Osteocyte (in vitro differentiated cells): ENCODE measurements at regions not wholly inside any gene's neighbourhood (a gene's known extent, or its start where the extent isn't known, plus 50 kb on each side); places are given as distances from the start of the nearest gene placed in this dataset.
A peak's percentile ranks its signal among the peaks of the same experiment; 100 is the strongest.

Source experiments
- DNase-seq: peaks from one replicate; pipeline ENCODE4 v3.0.0; 2021; ENCODE audit warnings: mixed read lengths; ENCODE audit not compliant: unreplicated experiment; ENCODE audit errors: extremely low spot score
- H3K27ac Mint-ChIP-seq: one replicate; pipeline ENCODE4 v1.8.0; 2021; ENCODE audit warnings: mild to moderate bottlenecking, mixed read lengths; ENCODE audit not compliant: unreplicated experiment
- H3K27me3 Mint-ChIP-seq: one replicate; pipeline ENCODE4 v1.8.0; 2021; ENCODE audit warnings: mixed read lengths; ENCODE audit not compliant: unreplicated experiment
- H3K36me3 Mint-ChIP-seq: one replicate; pipeline ENCODE4 v1.8.0; 2021; ENCODE audit warnings: mixed read lengths; ENCODE audit not compliant: unreplicated experiment
- H3K4me1 Mint-ChIP-seq: one replicate; pipeline ENCODE4 v1.8.0; 2021; ENCODE audit warnings: mixed read lengths; ENCODE audit not compliant: unreplicated experiment
- H3K4me3 Mint-ChIP-seq: one replicate; pipeline ENCODE4 v1.8.0; 2021; ENCODE audit warnings: mild to moderate bottlenecking, moderate library complexity, mixed read lengths; ENCODE audit not compliant: unreplicated experiment
- H3K9me3 Mint-ChIP-seq: one replicate; pipeline ENCODE4 v1.8.0; 2021; ENCODE audit warnings: mixed read lengths; ENCODE audit not compliant: unreplicated experiment
- CTCF ChIP-seq: fragments of 200-600 bp; sonication (generic); IDR thresholded peaks from 2 replicates; pipeline ENCODE4 v1.5.0; 2021; ENCODE audit warnings: antibody characterized with exemption, mild to moderate bottlenecking, moderate library complexity

- no peaks in the 10 kb centered on the region for H3K9me3 Mint-ChIP-seq
- H3K27me3 Mint-ChIP-seq = no peaks in the 10 kb centered on the region
- peaks cover 13% of the 10 kb centered on the region for H3K4me1 Mint-ChIP-seq
- H3K27ac Mint-ChIP-seq = no peak overlapping the region
- no peak overlapping the region for H3K4me3 Mint-ChIP-seq
- TF ChIP-seq CTCF = no peak
- peak; percentile 60 for DNase-seq
- no peaks in the 10 kb centered on the region for H3K36me3 Mint-ChIP-seq
These were observed 320.8 kb downstream of the SOX4 start for GRCh38 chr6:21914121-21914973.

- Mint-ChIP-seq H3K4me3 (peak overlapping the region; percentile 63), H3K9me3 (no peaks in the 10 kb centered on the region), H3K27me3 (no peaks in the 10 kb centered on the region), H3K4me1 (peaks cover 13% of the 10 kb centered on the region), H3K27ac (peak overlapping the region; percentile 54), H3K36me3 (no peaks in the 10 kb centered on the region)
- TF ChIP-seq CTCF = no peak
- DNase-seq = no peak
These were observed 322.2 kb downstream of the SOX4 start for GRCh38 chr6:21915707-21916260.

DNA sequence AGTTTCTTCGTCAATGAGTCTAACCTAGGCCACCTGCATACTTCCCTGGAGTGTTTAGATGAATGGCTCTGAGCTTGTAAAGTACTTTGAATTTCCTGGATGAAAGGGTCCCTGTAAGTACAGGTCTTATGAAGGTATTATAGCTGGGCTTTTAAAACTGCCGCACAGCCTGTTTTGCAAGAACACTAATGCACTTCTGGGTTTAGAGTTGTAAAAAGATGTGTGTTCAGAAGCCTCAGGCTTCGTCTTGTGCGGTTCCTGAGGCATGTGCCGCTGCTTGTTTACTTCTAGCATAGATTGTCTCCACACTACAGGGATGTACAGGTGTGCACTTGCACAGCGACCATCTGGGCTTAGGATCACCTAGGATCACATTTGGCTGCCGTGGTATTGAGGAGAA, 324.5 kb downstream of the SOX4 start:
- no peaks in the 10 kb centered on the region for H3K9me3 Mint-ChIP-seq
- no peaks in the 10 kb centered on the region for H3K36me3 Mint-ChIP-seq
- no peaks in the 10 kb centered on the region for H3K27me3 Mint-ChIP-seq
- DNase-seq = no peak
- peaks cover 17% of the 10 kb centered on the region for H3K4me1 Mint-ChIP-seq
- TF ChIP-seq CTCF = no peak
- H3K4me3 Mint-ChIP-seq = no peak overlapping the region
- no peak overlapping the region for H3K27ac Mint-ChIP-seq

DNA sequence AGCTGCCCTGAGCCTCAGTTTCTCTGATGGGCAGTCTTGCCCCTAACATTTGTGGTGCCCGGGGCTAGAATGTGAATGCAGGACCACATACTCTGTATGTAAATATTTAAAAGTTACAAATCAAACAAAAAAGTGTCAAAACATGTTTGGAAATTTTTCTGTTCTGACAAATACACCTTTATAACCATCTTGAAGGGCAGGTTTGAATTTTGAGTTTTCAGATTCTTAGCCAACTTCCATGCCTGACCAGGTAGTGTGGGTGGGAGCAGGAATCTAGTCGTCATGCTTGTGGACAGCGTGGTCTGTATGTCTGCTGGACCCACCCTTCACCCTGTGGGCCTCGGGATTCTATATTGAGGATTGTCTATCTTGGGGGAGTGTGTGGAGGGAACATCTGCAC, 325.1 kb downstream of the SOX4 start:
- peak; percentile 44 for DNase-seq
- no peak overlapping the region for H3K4me3 Mint-ChIP-seq
- no peak overlapping the region for H3K27ac Mint-ChIP-seq
- TF ChIP-seq CTCF = no peak
- H3K4me1 Mint-ChIP-seq = peaks cover 17% of the 10 kb centered on the region
- no peaks in the 10 kb centered on the region for H3K36me3 Mint-ChIP-seq
- H3K27me3 Mint-ChIP-seq = no peaks in the 10 kb centered on the region
- no peaks in the 10 kb centered on the region for H3K9me3 Mint-ChIP-seq

GRCh38 chr6:21922086-21922485, 328.5 kb downstream of the SOX4 start:
- Mint-ChIP-seq H3K4me3 (no peak overlapping the region), H3K4me1 (peaks cover 4% of the 10 kb centered on the region), H3K27me3 (no peaks in the 10 kb centered on the region), H3K27ac (no peak overlapping the region), H3K9me3 (no peaks in the 10 kb centered on the region), H3K36me3 (no peaks in the 10 kb centered on the region)
- no peak for DNase-seq
- no peak for TF ChIP-seq CTCF
